A549 (cell line): ENCODE measurements at regions not wholly inside any gene's neighbourhood (a gene's known extent, or its start where the extent isn't known, plus 50 kb on each side); places are given as distances from the start of the nearest gene placed in this dataset.

Source experiments
- USF2 ChIP-seq: fragments of 450-650 bp; IDR thresholded peaks from 2 replicates; pipeline ENCODE4 v1.6.1; 2014; ENCODE audit warnings: antibody characterized with exemption
- TF ChIP-seq, protein P1 (sequence below): IDR thresholded peaks from 2 replicates; pipeline ENCODE4 v1.6.1; 2012

- TF ChIP-seq USF2: no peak
- TF ChIP-seq, protein P1, sequence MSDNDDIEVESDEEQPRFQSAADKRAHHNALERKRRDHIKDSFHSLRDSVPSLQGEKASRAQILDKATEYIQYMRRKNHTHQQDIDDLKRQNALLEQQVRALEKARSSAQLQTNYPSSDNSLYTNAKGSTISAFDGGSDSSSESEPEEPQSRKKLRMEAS: no peak
These were observed 95.4 kb downstream of the RPS12 start for GRCh38 chr6:132909742-132910141.
